Astrocyte (in vitro differentiated cells and primary cell): ENCODE measurements at regions not wholly inside any gene's neighbourhood (a gene's known extent, or its start where the extent isn't known, plus 50 kb on each side); places are given as distances from the start of the nearest gene placed in this dataset.

Source experiments
- DNase-seq: peaks from one replicate; pipeline ENCODE4 v3.0.0-alpha.2; 2010; ENCODE audit warnings: low read depth
- FAIRE-seq: peaks from 2 replicates; lab custom pipeline; 2011; peaks lifted over from hg19 to GRCh38; lab: Jason Lieb, UNC
- H2AFZ ChIP-seq: 2 replicates; pipeline ENCODE4 v1.6.0; 2012; ENCODE audit warnings: low read depth, low read length, inconsistent platforms
- H3K27ac ChIP-seq: 2 replicates; pipeline ENCODE4 v1.5.1; 2011; ENCODE audit warnings: low read depth, low read length, inconsistent platforms
- H3K27me3 ChIP-seq: 2 replicates; pipeline ENCODE4 v1.6.0; 2011; ENCODE audit warnings: low read length, inconsistent platforms; ENCODE audit not compliant: insufficient read depth
- H3K36me3 ChIP-seq: 2 replicates; pipeline ENCODE4 v1.5.1; 2011; ENCODE audit warnings: low read length, inconsistent platforms; ENCODE audit not compliant: insufficient read depth
- H3K4me1 ChIP-seq: 2 replicates; pipeline ENCODE4 v1.5.1; 2011; ENCODE audit warnings: low read length, inconsistent platforms; ENCODE audit not compliant: insufficient read depth
- H3K4me2 ChIP-seq: 2 replicates; pipeline ENCODE4 v1.6.0; 2012; ENCODE audit warnings: low read length, inconsistent platforms
- H3K4me3 ChIP-seq: 2 replicates; pipeline ENCODE4 v1.5.1; 2011; ENCODE audit warnings: low read depth, mild to moderate bottlenecking, low read length, inconsistent platforms; ENCODE audit not compliant: insufficient read depth
- H3K79me2 ChIP-seq: 2 replicates; pipeline ENCODE4 v1.6.0; 2012; ENCODE audit warnings: mild to moderate bottlenecking, low read length, inconsistent platforms; ENCODE audit not compliant: insufficient read depth
- H3K9ac ChIP-seq: 2 replicates; pipeline ENCODE4 v1.6.0; 2012; ENCODE audit warnings: mild to moderate bottlenecking, low read length, inconsistent platforms
- H3K9me3 ChIP-seq: 2 replicates; pipeline ENCODE4 v1.5.1; 2012; ENCODE audit warnings: low read depth, mild to moderate bottlenecking, low read length, inconsistent platforms; ENCODE audit not compliant: insufficient read depth
- H4K20me1 ChIP-seq: 2 replicates; pipeline ENCODE4 v1.6.0; 2012; ENCODE audit warnings: low read length, inconsistent platforms; ENCODE audit not compliant: insufficient read depth
- H3K27ac Mint-ChIP-seq: one replicate; pipeline ENCODE4 v1.8.0; 2021; ENCODE audit warnings: mild to moderate bottlenecking, mixed read lengths; ENCODE audit not compliant: unreplicated experiment
- H3K27me3 Mint-ChIP-seq: one replicate; pipeline ENCODE4 v1.8.0; 2021; ENCODE audit warnings: low read depth, mixed read lengths; ENCODE audit not compliant: unreplicated experiment
- H3K36me3 Mint-ChIP-seq: one replicate; pipeline ENCODE4 v1.8.0; 2021; ENCODE audit warnings: low read depth, mixed read lengths; ENCODE audit not compliant: unreplicated experiment
- H3K4me1 Mint-ChIP-seq: one replicate; pipeline ENCODE4 v1.8.0; 2021; ENCODE audit warnings: low read depth, mixed read lengths; ENCODE audit not compliant: unreplicated experiment
- H3K4me3 Mint-ChIP-seq: one replicate; pipeline ENCODE4 v1.8.0; 2021; ENCODE audit warnings: mild to moderate bottlenecking, moderate library complexity, mixed read lengths; ENCODE audit not compliant: unreplicated experiment
- H3K9me3 Mint-ChIP-seq: one replicate; pipeline ENCODE4 v1.8.0; 2021; ENCODE audit warnings: mild to moderate bottlenecking, mixed read lengths; ENCODE audit not compliant: unreplicated experiment
- EZH2 ChIP-seq: IDR thresholded peaks from 2 replicates; pipeline ENCODE4 v1.6.1; 2012; ENCODE audit warnings: mild to moderate bottlenecking, low read length, inconsistent platforms; ENCODE audit not compliant: insufficient read depth
- TF ChIP-seq, protein P1 (sequence below): IDR thresholded peaks from 2 replicates; pipeline ENCODE4 v1.5.1; 2011; ENCODE audit warnings: low read depth, mild to moderate bottlenecking, inconsistent platforms, low read length, moderate library complexity; ENCODE audit not compliant: insufficient read depth

DNA sequence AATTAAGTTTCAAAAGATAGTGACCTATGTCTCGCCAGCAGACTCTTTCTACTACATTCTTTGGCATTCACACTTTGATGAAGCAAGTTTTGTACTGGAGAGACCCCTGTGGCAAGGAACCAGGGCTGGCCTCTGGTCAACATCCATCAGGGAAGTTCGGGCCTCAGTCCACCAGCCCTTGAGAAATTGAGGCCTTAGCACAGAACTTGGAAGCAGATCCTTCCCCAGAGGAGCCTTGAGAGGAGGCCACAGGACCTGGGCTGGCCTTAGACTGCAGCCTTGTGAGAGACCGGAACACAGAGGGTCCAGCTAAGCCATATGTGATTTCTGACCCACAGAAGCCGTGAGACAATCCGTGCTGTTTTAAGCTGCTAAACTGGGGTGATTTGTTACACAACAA lies 317.9 kb downstream of the ZSWIM6 start:
- no peaks in the 10 kb centered on the region for H3K9me3 ChIP-seq
- no peak overlapping the region for H3K27ac ChIP-seq
- Mint-ChIP-seq H3K27ac (no peak overlapping the region), H3K36me3 (no peaks in the 10 kb centered on the region), H3K27me3 (peaks cover 3% of the 10 kb centered on the region), H3K4me1 (peaks cover 5% of the 10 kb centered on the region), H3K9me3 (no peaks in the 10 kb centered on the region), H3K4me3 (no peak overlapping the region)
- H3K9ac ChIP-seq = no peak overlapping the region
- no peak overlapping the region for H3K4me3 ChIP-seq
- H2AFZ ChIP-seq = no peak overlapping the region
- no peaks in the 10 kb centered on the region for H4K20me1 ChIP-seq
- FAIRE-seq (no peak), DNase-seq (no peak)
- H3K4me2 ChIP-seq = no peak overlapping the region
- no peaks in the 10 kb centered on the region for H3K36me3 ChIP-seq
- H3K79me2 ChIP-seq = no peaks in the 10 kb centered on the region
- no peaks in the 10 kb centered on the region for H3K4me1 ChIP-seq
- peaks cover 3% of the 10 kb centered on the region for H3K27me3 ChIP-seq
- TF ChIP-seq, protein P1, sequence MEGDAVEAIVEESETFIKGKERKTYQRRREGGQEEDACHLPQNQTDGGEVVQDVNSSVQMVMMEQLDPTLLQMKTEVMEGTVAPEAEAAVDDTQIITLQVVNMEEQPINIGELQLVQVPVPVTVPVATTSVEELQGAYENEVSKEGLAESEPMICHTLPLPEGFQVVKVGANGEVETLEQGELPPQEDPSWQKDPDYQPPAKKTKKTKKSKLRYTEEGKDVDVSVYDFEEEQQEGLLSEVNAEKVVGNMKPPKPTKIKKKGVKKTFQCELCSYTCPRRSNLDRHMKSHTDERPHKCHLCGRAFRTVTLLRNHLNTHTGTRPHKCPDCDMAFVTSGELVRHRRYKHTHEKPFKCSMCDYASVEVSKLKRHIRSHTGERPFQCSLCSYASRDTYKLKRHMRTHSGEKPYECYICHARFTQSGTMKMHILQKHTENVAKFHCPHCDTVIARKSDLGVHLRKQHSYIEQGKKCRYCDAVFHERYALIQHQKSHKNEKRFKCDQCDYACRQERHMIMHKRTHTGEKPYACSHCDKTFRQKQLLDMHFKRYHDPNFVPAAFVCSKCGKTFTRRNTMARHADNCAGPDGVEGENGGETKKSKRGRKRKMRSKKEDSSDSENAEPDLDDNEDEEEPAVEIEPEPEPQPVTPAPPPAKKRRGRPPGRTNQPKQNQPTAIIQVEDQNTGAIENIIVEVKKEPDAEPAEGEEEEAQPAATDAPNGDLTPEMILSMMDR = no peak
- no peak for TF ChIP-seq EZH2

DNA sequence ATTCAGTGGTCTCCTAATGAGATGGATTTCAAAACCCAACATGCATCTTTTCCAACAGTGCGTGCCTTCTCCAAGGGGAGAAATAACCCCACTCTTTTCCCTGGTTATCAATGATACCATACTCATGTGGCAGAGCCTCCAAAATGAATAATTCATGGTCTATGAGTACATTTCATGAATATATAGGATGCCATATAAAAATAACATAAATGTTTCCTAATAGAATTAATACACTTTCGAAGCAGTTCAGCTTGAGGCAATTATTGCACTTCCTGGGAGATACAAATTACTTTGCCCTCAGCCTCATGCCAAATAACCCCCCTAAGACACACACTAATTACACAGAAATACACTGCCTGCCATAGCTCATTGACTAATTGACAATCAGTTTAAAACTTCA lies 318.6 kb downstream of the ZSWIM6 start:
- H3K4me3 ChIP-seq = no peak overlapping the region
- no peaks in the 10 kb centered on the region for H3K4me1 ChIP-seq
- H3K9me3 Mint-ChIP-seq = peaks cover 2% of the 10 kb centered on the region
- H3K27me3 Mint-ChIP-seq = peaks cover 9% of the 10 kb centered on the region
- H3K9me3 ChIP-seq = no peaks in the 10 kb centered on the region
- FAIRE-seq = no peak
- no peaks in the 10 kb centered on the region for H3K79me2 ChIP-seq
- peaks cover 5% of the 10 kb centered on the region for H3K4me1 Mint-ChIP-seq
- DNase-seq = no peak
- peaks cover 3% of the 10 kb centered on the region for H3K27me3 ChIP-seq
- no peak overlapping the region for H3K9ac ChIP-seq
- no peak overlapping the region for H3K4me2 ChIP-seq
- no peak overlapping the region for H3K4me3 Mint-ChIP-seq
- no peak overlapping the region for H3K27ac Mint-ChIP-seq
- H3K36me3 ChIP-seq = no peaks in the 10 kb centered on the region
- H2AFZ ChIP-seq = no peak overlapping the region
- H3K27ac ChIP-seq = no peak overlapping the region
- H3K36me3 Mint-ChIP-seq = no peaks in the 10 kb centered on the region
- TF ChIP-seq, protein P1 = no peak
- TF ChIP-seq EZH2 = no peak
- no peaks in the 10 kb centered on the region for H4K20me1 ChIP-seq

- no peaks in the 10 kb centered on the region for H3K9me3 ChIP-seq
- H3K27me3 Mint-ChIP-seq = peaks cover 13% of the 10 kb centered on the region
- no peak overlapping the region for H3K27ac ChIP-seq
- TF ChIP-seq EZH2 = no peak
- TF ChIP-seq, protein P1 = no peak
- FAIRE-seq (no peak), DNase-seq (no peak)
- no peak overlapping the region for H3K27ac Mint-ChIP-seq
- no peaks in the 10 kb centered on the region for H4K20me1 ChIP-seq
- H3K4me1 Mint-ChIP-seq = peaks cover 5% of the 10 kb centered on the region
- no peaks in the 10 kb centered on the region for H3K4me1 ChIP-seq
- H3K4me3 Mint-ChIP-seq = no peak overlapping the region
- peaks cover 3% of the 10 kb centered on the region for H3K27me3 ChIP-seq
- no peaks in the 10 kb centered on the region for H3K36me3 ChIP-seq
- peaks cover 2% of the 10 kb centered on the region for H3K9me3 Mint-ChIP-seq
- H3K9ac ChIP-seq = no peak overlapping the region
- H3K4me3 ChIP-seq = no peak overlapping the region
- no peak overlapping the region for H3K4me2 ChIP-seq
- no peaks in the 10 kb centered on the region for H3K36me3 Mint-ChIP-seq
- no peak overlapping the region for H2AFZ ChIP-seq
- H3K79me2 ChIP-seq = no peaks in the 10 kb centered on the region
Observed at GRCh38 chr5:61651195-61651594, 319.1 kb downstream of the ZSWIM6 start.
